ENCODE measurements at regions not wholly inside any gene's neighbourhood (a gene's known extent, or its start where the extent isn't known, plus 50 kb on each side); places are given as distances from the start of the nearest gene placed in this dataset.
"Not testable (repeated sequence)": the region's sequence is repeated elsewhere in the genome, so short reads cannot be mapped to it uniquely, and the experiment has no call there.

GRCh38 chr12:131321988-131322387, 368.3 kb downstream of the ADGRD1 start:
- no peak for DNase-seq

GRCh38 chr12:131322460-131322859, 368.8 kb downstream of the ADGRD1 start:
- DNase-seq: not testable (repeated sequence)

- no peak for DNase-seq
Measured at GRCh38 chr12:131323879-131324278, 370.2 kb downstream of the ADGRD1 start.

GRCh38 chr12:131327521-131328488, 374.1 kb downstream of the ADGRD1 start:
- DNase-seq: no peak

GRCh38 chr12:131328861-131329845, 375.4 kb downstream of the ADGRD1 start:
- not testable (repeated sequence) for DNase-seq

- no peak for DNase-seq
Measured at GRCh38 chr12:131330106-131330815, 376.6 kb downstream of the ADGRD1 start.

- no peak for DNase-seq
Measured at GRCh38 chr12:131331148-131331750, 377.5 kb downstream of the ADGRD1 start.

- DNase-seq: no peak
Measured at GRCh38 chr12:131332224-131332623, 378.5 kb downstream of the ADGRD1 start.

- no peak for DNase-seq
Measured at GRCh38 chr12:131333136-131333535, 377.8 kb upstream of the SFSWAP start.

- DNase-seq: no peak
Measured at GRCh38 chr12:131333621-131334440, 377.1 kb upstream of the SFSWAP start.

GRCh38 chr12:131334835-131335234, 376.1 kb upstream of the SFSWAP start:
- no peak for DNase-seq

GRCh38 chr12:131335456-131335855, 375.4 kb upstream of the SFSWAP start:
- DNase-seq: no peak

GRCh38 chr12:131337861-131338260, 373.0 kb upstream of the SFSWAP start:
- DNase-seq: not testable (repeated sequence)

- DNase-seq: no peak
Measured at GRCh38 chr12:131340616-131341210, 370.2 kb upstream of the SFSWAP start.

- DNase-seq: not testable (repeated sequence)
Measured at GRCh38 chr12:131341608-131342007, 369.3 kb upstream of the SFSWAP start.

GRCh38 chr12:131343436-131343835, 367.5 kb upstream of the SFSWAP start:
- DNase-seq: not testable (repeated sequence)

GRCh38 chr12:131344715-131345520, 366.0 kb upstream of the SFSWAP start:
- not testable (repeated sequence) for DNase-seq

GRCh38 chr12:131345521-131346436, 365.1 kb upstream of the SFSWAP start:
- no peak for DNase-seq
